ENCODE measurements at regions not wholly inside any gene's neighbourhood (a gene's known extent, or its start where the extent isn't known, plus 50 kb on each side); places are given as distances from the start of the nearest gene placed in this dataset.
"Not testable (repeated sequence)": the region's sequence is repeated elsewhere in the genome, so short reads cannot be mapped to it uniquely, and the experiment has no call there.

- DNase-seq (no peak), ATAC-seq (no peak)
- no peaks in the 10 kb centered on the region for H3K9me3 ChIP-seq
- no peak overlapping the region for H3K27ac ChIP-seq
- H3K27me3 ChIP-seq = no peaks in the 10 kb centered on the region
- no peak for TF ChIP-seq CTCF (IDR thresholded peaks at IDR 0.05)
- intact Hi-C loops (cut with DNase I) = no loop called here
- no peak overlapping the region for H3K4me3 ChIP-seq
- H3K36me3 ChIP-seq = no peaks in the 10 kb centered on the region
- H3K4me1 ChIP-seq = no peaks in the 10 kb centered on the region
Measured at GRCh38 chr1:191702124-191702523, 456.1 kb upstream of the RGS18 start.

GRCh38 chr1:191707288-191707687 is 451.0 kb upstream of the RGS18 start:
- TF ChIP-seq CTCF (IDR thresholded peaks at IDR 0.05) = no peak
- Histone ChIP-seq H3K4me3 (no peak overlapping the region), H3K27me3 (no peaks in the 10 kb centered on the region), H3K4me1 (no peaks in the 10 kb centered on the region), H3K9me3 (no peaks in the 10 kb centered on the region), H3K27ac (no peak overlapping the region), H3K36me3 (no peaks in the 10 kb centered on the region)
- intact Hi-C loops (cut with DNase I) = no loop called here
- DNase-seq = no peak
- ATAC-seq = no peak

- no peak for ATAC-seq
- no peak for DNase-seq
- Histone ChIP-seq H3K9me3 (no peaks in the 10 kb centered on the region), H3K27ac (no peak overlapping the region), H3K27me3 (no peaks in the 10 kb centered on the region), H3K4me1 (no peaks in the 10 kb centered on the region), H3K36me3 (no peaks in the 10 kb centered on the region), H3K4me3 (no peak overlapping the region)
- no peak for TF ChIP-seq CTCF (IDR thresholded peaks at IDR 0.05)
- intact Hi-C loops (cut with DNase I) = no loop called here
Measured at GRCh38 chr1:191709215-191709614, 449.0 kb upstream of the RGS18 start.

- intact Hi-C loops (cut with DNase I) = no loop called here
- ATAC-seq (no peak), DNase-seq (no peak)
- Histone ChIP-seq H3K4me3 (no peak overlapping the region), H3K36me3 (no peaks in the 10 kb centered on the region), H3K9me3 (no peaks in the 10 kb centered on the region), H3K27ac (no peak overlapping the region), H3K4me1 (no peaks in the 10 kb centered on the region), H3K27me3 (no peaks in the 10 kb centered on the region)
- TF ChIP-seq CTCF (IDR thresholded peaks at IDR 0.05) = no peak
Measured at GRCh38 chr1:191711961-191712360, 446.3 kb upstream of the RGS18 start.

- H3K27me3 ChIP-seq = no peaks in the 10 kb centered on the region
- H3K4me3 ChIP-seq = no peak overlapping the region
- ATAC-seq (no peak), DNase-seq (no peak)
- no peaks in the 10 kb centered on the region for H3K4me1 ChIP-seq
- H3K36me3 ChIP-seq = no peaks in the 10 kb centered on the region
- intact Hi-C loops (cut with DNase I) = no loop called here
- no peaks in the 10 kb centered on the region for H3K9me3 ChIP-seq
- no peak for TF ChIP-seq CTCF (IDR thresholded peaks at IDR 0.05)
- no peak overlapping the region for H3K27ac ChIP-seq
Measured at GRCh38 chr1:191714845-191715244, 443.4 kb upstream of the RGS18 start.

- Histone ChIP-seq H3K27ac (no peak overlapping the region), H3K4me1 (no peaks in the 10 kb centered on the region), H3K9me3 (no peaks in the 10 kb centered on the region), H3K36me3 (no peaks in the 10 kb centered on the region), H3K27me3 (no peaks in the 10 kb centered on the region), H3K4me3 (no peak overlapping the region)
- no peak for TF ChIP-seq CTCF (IDR thresholded peaks at IDR 0.05)
- no peak for ATAC-seq
- intact Hi-C loops (cut with DNase I) = no loop called here
- DNase-seq = no peak
Measured at GRCh38 chr1:191729742-191730141, 428.5 kb upstream of the RGS18 start.

- H3K4me1 ChIP-seq; H3K4me3 ChIP-seq; H3K9me3 ChIP-seq; H3K27me3 ChIP-seq; H3K36me3 ChIP-seq; H3K27ac ChIP-seq; ATAC-seq; intact Hi-C loops (cut with DNase I): not testable (repeated sequence)
- DNase-seq = peak; percentile 58
Measured at GRCh38 chr1:191731608-191732302, 426.5 kb upstream of the RGS18 start.
